Stimulated activated CD8-positive, alpha-beta memory T cell treated with anti-CD3 and anti-CD28 coated beads, Interleukin-4, amount 100 ng/mL, for 24 hours (primary cell): ENCODE measurements at regions not wholly inside any gene's neighbourhood (a gene's known extent, or its start where the extent isn't known, plus 50 kb on each side); places are given as distances from the start of the nearest gene placed in this dataset.

Experiments
- DNase-seq: peaks from one replicate; pipeline ENCODE4 v3.0.0-alpha.2; 2020; ENCODE audit warnings: low read depth

- DNase-seq: no peak
Observed at GRCh38 chr1:204736836-204737235, 51.3 kb upstream of the LRRN2 start.

DNA sequence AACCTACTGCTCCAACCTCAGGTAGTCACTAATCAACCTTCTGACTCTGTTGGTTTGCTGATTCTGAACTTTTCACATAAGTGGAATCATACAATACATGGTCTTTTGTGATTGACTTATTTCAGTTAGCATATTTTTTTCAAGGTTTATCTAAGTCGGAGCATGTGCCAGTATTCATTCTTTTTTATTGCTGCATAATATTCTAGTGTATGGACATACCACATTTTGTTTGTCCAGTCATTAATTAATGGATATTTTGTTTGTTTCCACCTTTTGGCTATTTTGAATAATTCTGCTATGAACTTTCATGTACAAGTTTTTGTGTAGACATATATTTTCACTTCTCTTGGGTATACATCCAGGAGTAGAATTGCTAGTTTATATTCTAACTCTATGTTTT lies 53.0 kb upstream of the LRRN2 start:
- DNase-seq: no peak

DNA sequence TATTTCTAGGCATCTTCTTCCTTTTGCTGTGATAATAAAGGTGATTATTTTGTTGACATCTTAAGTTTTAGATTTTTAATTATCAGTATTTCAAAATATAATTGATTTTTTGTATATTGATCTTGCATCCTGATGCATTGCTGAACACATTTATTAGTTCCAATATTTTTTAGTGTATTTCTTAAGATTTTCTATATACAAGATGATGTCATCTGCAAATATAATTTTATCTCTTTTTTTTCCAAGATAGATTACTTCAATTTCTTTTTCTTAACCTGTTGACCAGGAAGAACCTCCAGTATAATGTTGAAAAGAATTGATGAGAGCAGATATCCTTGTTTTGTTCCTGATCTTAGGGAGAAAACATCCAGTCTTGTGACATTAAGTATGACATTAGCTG lies 54.8 kb upstream of the LRRN2 start:
- DNase-seq: no peak

DNA sequence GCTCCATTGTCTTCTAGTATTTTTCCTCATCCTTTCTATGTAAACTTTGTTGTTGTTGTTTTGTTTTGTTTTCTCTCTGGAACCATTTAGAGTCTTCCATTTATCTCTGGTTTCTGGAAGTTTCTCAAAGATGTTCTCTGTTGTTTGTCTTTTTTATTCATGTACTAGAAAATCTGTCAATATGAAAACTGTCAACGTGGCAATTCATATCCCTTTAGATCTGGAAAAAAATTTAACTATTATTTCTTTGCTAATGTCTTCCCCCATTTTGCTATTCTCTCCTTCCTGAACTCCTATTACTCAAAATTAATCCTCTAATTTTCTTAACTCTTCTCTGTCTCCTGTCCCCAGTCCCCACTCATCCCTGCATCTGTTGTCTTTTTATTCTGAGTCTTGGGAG lies 55.9 kb upstream of the LRRN2 start:
- DNase-seq: no peak

DNA sequence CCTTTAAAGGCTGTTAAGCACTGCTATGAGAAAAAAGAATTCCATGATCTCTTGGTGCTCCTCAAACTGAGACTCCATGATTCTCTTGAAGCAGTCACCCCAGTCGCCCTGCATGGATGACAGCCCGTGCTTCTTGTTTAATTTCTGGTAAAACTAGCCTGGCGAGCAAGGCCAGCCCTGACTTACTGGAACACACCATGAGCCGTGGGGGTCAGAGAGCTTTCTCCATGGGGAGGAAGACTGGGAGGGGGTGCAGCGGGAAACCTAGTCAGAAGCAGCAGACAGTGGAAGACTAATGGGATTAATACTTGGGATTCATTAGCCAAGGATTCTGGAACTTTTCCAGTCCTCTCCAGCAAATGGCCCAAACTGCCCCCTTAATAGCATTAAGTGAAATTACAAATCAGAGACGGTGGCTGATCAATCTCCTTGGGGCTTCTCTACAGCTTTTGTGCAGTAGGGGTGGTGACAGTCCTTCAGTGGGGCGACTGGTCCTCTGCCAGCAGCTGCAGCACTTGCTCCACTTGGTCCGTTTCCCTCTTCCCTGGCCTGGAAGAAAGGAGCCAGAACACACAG lies 57.2 kb upstream of the LRRN2 start:
- no peak for DNase-seq

DNA sequence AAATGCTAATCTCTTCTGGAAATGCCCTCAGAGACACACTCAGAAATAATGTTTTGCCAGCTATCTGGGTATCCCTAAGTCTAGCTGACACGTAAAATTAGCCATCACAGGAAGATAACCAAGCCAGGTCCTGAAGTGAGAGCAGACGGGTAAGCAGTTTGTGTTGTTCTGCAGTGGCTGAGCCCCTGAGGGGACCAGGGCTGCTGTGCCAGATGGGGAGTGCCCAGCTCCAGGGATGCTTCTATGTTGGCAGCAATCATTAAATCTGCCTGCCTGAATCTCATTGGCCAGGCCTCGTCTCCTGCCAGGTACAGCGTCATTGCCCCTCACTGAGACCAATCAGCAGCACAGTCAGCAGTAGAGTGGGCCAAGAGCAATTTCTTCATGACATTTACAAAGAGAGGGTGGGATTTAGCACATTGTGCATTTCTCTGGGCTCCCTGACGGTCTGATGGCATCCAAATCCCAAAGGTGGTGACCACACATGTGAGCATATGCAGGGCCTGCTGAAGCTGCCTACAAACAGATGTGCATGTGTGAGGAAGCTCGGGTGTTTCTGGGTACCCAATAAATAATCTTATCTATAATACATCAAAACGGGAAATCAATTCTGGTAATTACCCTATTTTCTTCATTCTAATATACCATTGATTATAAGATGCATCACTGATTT lies 58.7 kb upstream of the LRRN2 start:
- DNase-seq: no peak

DNA sequence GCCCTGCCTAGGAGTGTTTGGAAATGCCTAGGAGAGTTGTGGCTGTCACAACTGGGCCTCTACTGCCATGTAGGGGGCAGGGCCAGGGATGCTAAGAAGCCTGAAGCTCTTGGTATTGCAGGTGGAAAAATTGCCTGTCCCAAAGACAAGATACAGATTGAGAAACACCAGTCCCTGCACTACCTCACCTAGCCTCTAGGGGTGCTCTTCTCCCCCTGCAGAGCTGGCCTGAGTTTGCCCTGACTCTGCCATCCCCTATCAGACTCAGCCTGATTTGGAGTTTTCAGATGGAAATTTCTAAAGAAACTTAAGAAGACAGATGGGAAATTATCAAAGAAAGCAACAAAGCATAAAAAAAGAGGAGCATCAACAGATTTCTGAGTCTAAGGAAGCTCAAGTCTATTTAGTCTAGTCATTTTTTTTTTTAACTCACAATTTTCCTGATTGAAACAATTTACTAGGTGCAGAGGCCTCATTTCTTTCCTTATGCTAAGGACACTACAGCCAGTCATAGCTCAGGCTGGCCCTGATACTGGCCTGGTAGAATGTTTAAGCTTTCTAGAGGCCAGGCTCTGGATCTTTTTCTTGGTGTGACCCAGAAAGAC lies 61.4 kb upstream of the LRRN2 start:
- peak; percentile 22 for DNase-seq

DNA sequence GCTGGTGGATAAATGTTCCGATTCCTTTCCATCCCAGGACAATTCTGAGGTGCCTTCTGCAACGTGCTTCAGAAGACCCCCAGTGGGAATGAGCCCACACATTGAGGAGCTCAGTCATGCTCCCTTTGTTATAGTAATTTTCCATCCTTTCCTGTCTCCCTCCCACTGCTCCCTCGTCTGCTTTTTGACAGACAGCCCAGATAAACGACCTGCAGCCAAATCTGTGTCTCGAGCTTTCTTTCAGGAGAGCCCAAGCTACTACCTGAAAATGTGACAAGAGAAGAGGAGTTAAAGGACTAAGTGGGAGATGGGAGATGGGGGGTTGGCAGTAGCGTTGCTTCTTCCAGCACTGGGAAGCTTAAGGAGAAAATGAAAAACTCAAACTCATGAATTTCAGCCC lies 65.9 kb upstream of the LRRN2 start:
- no peak for DNase-seq

GRCh38 chr1:204751883-204752687 lies 66.5 kb upstream of the LRRN2 start:
- DNase-seq: no peak

- DNase-seq: no peak
Observed at GRCh38 chr1:204752688-204753040, 67.1 kb upstream of the LRRN2 start.

DNA sequence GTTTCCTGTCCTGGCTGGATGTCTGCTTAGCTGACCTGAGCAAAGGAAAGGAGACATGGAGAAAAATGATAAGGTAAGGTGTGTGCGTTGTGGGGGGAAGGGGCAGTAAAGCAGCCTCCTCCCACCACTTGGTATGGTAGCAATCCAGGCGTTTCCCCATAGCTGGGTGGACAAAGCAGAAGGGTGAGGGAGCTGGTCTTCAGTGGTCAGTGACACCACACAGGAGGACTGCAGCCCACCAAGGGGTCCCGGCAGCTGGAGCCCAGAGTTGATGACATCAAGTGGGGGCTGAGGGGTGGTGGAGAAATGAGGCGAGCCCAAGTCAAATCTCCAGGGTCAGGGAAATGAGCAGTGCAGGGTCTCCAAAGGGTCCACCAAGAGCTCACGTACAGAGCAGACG lies 69.3 kb upstream of the LRRN2 start:
- no peak for DNase-seq

DNA sequence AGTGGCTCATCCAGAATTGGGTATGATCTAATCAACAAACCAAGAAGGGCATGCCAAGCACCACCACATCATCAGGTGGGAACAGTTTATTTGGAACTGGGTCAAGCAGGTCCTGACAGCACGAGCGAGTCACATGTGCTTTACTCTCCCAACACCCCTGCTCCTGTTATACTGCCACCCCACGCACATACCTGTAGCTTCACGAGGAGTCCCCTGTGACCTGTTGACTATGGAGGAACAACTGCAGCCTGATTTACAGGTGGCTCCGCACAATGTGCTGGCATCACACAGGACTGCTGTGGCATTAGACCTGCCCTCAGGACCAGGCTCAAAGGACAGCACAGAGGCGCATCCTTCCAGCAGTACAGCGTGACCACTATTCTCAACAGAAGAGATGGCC lies 70.8 kb upstream of the LRRN2 start:
- no peak for DNase-seq

- DNase-seq: no peak
Observed at GRCh38 chr1:204756811-204757210, 71.3 kb upstream of the LRRN2 start.

DNA sequence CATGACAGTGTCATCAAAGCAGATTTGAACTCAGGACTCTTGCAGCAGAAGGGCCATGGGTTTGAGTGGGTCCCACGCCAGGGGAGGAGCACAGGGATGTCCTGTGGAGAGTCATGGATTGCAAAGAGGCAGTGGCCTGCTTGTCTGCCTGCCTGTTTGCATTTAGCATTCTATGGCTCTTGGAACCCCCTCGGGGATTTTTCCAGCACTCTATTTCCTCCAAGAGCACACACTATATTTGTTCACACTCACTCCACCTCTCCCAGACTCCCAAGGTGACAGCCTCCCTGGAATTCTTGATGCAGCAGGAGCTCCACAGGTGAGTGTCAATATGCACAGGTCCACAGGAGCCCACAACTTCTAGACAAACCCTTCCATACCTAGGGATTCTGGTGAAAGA lies 73.1 kb upstream of the LRRN2 start:
- DNase-seq: no peak

- no peak for DNase-seq
Observed at GRCh38 chr1:204760350-204760749, 74.8 kb upstream of the LRRN2 start.

- DNase-seq: no peak
Observed at GRCh38 chr1:204760757-204761156, 75.2 kb upstream of the LRRN2 start.

DNA sequence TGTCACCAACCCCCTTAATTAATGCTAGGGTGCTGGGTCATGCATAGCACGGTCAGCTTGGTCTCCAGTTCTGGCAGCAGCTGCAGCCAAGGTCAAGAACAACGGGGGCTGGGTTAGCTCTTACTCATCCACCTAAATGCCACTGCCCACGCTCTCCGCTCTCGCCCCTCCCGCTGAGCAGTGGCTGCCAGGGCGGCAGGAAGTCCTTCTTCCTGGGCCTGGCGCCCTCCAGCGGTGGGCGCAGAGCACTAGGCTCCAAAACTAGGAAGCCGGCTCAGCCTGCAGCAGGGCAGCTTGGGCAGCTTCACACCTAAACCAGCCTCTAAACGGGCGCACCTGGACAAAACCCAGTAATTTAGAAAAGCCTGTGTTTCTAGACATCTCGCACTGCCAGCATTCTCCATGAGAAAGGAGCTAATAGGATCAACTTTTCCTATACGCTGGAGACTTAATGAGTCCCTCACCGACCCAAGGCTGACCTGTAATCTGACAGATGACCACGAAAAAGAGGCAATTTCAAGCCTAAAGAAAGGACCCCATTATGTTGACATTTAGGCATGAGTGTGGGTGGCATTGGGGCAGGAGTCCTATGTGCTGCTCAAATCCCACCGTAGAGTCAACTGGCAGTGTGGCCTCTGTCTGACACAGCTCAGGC lies 78.4 kb upstream of the LRRN2 start:
- peak; percentile 61 for DNase-seq

GRCh38 chr1:204769997-204770396 lies 84.5 kb upstream of the LRRN2 start:
- no peak for DNase-seq

- no peak for DNase-seq
Observed at GRCh38 chr1:204771358-204771757, 85.8 kb upstream of the LRRN2 start.

DNA sequence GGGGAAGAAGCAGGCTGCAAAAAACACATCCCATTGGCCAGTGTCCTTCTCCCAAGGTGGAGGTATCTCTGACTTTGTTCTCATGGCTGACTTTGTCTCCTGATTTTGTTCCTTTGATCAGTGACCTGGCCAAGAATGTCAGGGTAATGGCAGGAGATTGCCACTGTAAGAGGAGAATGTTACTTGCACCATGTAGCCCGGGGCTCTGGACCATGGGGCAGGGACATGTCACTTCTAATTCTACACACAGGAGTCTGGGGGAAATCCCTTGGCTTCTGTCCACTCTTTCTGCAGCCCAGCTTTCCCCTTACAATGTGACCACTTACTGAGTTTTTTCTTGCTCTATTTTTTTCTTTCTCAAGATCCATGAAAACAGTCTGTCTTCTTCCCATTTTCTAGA lies 87.7 kb upstream of the LRRN2 start:
- DNase-seq: no peak

DNA sequence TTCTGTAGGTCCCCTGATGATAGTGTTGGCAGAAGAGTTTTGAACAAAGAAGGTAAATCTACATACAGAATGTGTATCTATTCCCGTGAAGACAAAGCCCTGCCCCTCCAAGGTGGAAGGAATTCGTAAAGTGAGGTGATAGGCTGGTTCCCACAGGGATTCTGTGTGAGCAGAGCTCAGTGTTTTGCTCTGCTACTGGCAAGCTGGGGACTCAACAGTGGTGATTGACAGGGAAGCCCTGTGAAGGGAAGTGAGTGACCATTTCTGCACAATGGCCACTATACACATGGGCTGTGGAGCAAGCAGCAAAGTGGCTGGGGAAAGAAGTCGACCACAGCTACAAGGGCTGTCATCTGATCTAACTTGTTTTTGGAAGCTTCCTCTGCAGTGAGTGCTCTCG lies 90.0 kb upstream of the LRRN2 start:
- no peak for DNase-seq

GRCh38 chr1:204777591-204777990 lies 92.1 kb upstream of the LRRN2 start:
- no peak for DNase-seq

GRCh38 chr1:204780630-204781029 lies 90.0 kb upstream of the NFASC start:
- no peak for DNase-seq
